Astrocyte of the hippocampus (primary cell): ENCODE measurements at regions not wholly inside any gene's neighbourhood (a gene's known extent, or its start where the extent isn't known, plus 50 kb on each side); places are given as distances from the start of the nearest gene placed in this dataset.
"Not testable (repeated sequence)": the region's sequence is repeated elsewhere in the genome, so short reads cannot be mapped to it uniquely, and the experiment has no call there.

Experiments
- DNase-seq: peaks from one replicate; pipeline ENCODE4 v3.0.0; 2011; ENCODE audit warnings: low read depth, low spot score

DNA sequence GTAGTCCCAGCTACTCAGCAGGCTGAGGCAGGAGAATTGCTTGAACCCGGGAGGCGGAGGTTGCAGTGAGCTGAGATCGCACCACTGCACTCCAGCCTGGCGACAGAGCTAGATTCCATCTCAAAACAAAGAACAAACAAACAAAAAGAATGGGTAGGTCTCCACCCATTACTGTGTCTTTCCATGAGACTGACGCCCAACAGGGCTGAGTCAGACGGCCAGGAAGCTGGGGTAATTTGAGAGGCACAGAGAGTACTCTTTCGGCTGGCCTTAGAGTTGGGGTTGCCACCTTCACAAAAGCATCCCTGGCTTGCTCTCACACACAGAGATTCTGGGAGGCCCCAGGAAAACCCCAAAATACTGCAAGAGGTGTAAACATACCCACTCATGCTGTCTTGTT lies 72.0 kb upstream of the DHRSX start:
- peak; percentile 53 for DNase-seq

DNA sequence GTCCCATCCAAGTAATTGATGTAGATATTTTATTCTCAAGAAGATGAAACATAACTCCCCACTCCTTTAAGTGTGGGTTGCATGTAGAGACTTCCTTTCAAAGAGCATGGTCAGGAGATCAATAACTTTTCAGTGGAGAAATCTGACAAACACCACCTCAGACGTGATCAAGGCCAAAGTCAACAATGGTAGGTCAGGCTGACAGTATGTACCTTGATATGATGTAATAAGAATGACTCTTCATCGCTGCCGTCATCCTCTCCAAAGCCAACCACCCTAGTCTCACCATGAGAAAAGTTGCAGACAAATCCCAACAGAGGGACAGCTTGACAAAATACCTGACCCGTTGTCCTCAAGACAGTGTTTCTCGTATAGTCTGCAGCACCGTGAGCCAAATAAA lies 67.3 kb upstream of the DHRSX start:
- DNase-seq, result no peak

DNA sequence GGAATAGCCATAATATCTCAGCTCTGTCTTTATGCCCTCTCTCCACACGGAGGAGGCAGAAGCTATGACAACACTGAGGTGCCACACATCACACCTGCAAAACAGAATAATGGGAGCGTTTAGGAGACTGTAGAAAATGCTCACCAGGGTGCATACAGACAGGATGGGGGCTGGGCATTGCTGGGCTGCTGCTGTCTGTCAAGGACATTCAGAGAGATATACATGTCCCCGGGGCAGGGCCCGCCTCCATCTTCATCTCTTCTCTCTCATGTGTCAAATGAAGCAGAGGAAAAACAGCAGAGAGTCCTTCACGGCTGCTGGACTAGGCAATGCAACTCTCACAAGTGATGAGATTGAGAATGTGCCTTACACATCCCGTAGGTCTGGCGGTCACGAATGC lies 65.3 kb upstream of the DHRSX start:
- DNase-seq, result no peak

DNA sequence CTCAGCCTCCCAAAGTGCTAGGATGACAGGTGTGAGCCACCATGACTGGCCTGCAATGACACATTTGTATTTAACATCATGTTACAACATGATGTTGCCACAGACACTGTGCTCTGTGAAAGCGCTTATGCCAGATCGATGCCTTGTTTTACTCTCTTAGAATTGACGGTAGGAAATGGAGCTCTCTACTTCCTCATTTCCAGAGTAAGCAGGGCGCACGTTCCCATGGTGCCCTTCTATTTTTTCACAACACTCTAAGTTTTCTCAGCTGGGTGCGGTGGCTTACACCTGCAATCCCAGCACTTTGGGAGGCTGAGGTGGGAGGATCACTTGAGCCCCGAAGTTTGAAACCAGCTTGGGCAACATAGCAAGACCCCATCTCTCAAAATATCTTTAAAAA lies 60.7 kb upstream of the DHRSX start:
- no peak for DNase-seq

DNA sequence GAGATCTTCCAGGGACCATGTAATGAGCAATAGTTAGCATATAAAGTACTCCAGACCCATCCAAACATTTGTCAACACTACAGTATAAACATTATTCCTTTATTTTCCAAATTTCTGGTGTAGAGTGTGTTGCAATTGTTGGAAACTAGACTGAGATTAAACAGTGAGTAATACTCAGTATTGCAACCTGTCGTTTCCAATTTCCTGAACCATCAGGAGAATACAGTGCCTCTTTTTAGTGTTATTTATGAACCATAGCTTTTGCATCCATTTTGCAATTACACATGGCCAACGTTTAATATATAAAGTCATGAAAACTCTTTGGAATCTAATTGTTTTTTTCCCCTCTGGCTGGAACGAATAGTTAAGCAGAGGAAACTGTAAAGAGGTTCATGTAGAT lies 58.3 kb upstream of the DHRSX start:
- no peak for DNase-seq

DNA sequence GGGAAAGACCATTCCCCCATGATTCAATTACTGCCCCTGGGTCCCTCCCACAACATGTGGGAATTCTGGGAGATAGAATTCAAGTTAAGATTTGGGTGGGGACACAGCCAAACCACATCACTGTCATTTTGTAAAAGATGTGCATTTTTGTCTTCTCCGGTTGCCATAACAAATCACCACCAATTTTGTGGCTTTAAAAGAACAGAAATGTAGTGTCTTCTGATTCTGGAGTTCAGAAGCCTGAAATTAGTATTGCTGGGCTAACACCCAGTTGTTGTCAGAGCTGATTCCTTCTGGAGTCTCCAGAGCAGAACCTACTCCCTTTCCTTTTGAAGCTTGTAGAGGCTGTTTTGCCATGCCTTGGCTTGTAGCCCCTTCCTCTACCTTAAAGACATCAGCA lies 54.1 kb upstream of the DHRSX start:
- no peak for DNase-seq

DNA sequence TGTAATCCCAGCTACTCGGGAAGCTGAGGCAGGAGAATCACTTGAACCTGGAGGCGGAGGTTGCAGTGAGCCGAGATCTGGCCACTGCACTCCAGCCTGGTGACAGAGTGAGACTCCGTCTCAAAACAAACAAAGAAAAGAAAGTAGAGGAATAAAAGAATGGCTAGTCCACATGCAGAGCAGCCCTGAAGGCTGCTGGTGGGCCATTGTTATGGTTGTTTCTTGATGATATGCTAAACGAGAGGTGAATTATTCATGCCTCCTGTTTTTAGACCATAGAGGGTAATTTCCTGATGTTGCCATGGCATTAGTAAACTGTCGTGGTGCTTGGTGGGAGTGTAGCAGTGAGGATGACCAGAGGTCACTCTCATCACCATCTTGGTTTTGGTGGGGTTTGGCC lies 53.3 kb upstream of the DHRSX start:
- not testable (repeated sequence) for DNase-seq

DNA sequence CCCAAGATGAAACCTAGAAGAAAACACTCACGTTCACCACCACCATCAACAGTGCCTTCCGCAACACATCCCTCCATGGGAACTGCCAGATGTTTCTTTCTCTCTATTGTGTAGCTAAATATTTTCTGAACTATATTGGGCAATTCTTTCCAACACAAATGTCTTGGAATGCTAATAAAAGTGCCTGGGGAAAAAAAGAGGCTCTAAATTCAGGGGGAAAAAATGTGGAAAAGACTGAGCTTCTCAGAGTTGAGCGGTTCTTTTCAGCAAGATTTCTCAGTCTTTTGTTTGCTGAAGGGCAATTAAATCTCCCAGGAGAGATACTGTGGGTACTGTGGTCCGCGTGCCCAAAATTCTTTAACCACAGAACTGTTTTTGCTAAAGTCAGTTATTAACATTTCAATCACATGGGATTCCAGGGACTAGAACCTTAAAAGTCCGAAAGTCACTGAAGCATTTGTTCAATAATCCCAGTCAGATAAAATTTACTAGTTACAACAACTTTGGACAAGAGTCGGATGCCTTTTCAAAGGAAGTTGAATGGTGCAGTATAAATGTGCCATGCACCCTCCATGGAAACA lies 51.9 kb upstream of the DHRSX start:
- peak; percentile 84 for DNase-seq

DNA sequence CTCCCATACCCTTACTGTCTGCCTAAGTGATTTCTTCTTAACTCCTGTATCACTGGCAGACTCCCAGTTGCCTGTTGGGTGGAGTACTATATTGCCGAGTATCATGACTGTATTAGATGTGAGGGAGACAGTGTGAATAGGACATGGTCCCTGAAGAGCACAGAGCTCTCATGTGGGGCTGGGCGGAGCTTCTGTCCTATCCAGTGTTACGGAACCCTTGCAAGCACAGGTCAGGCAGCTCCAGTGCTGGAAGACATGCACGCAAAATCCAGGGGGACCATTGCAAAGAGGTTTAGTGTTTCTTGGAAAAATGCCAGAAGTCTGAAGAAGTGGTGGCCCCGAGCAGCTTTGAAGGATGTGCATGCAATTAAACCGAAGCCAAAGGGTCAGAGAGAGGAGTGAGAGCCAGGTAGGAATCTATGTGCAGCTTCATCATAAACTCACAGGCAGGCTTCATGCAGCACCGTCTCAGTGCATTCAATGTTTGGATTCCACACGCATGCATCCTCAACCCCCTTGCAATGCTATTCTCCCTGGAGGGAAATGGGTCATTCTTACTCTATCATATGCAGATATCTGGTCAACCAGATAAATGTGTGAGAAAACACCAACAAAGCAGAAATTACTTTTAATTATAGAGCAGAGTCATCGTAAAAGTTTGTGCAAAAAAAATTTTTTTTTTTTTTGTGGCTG lies 49.7 kb upstream of the DHRSX start:
- no peak for DNase-seq
